IMR-90 (cell line): ENCODE measurements at regions not wholly inside any gene's neighbourhood (a gene's known extent, or its start where the extent isn't known, plus 50 kb on each side); places are given as distances from the start of the nearest gene placed in this dataset.

Source experiments
- ATAC-seq: fragments of 200-7000 bp; cut with Tn5 transposase; 2 replicates; pipeline ENCODE4 v1.9.1; 2020; ENCODE audit warnings: low read depth, mild to moderate bottlenecking, moderate library complexity
- BruUV-seq: library from RNA; stranded (reverse); fragments of 400-500 nt; replicated peaks from 2 replicates; lab custom pipeline; 2021; lab: Mats Ljungman, UMichigan
- CTCF ChIA-PET: fragments of 300-600 bp; formaldehyde crosslinking; extraction: SDS; loops from one replicate; lab custom pipeline; 2021; ENCODE audit warnings: antibody characterized with exemption; lab: Yijun Ruan, JAX
- POLR2A ChIA-PET: fragments of 300-600 bp; sonication (Branson Sonifier 250); formaldehyde crosslinking; loops from one replicate; lab custom pipeline; 2022; ENCODE audit warnings: antibody characterized with exemption; ENCODE audit not compliant: unreplicated experiment; lab: Charles Lee
- DNase-seq: peaks from one replicate; pipeline ENCODE4 v3.0.0; 2013
- H2AFZ ChIP-seq: replicated peaks from 2 replicates; pipeline ENCODE3; 2013; ENCODE audit warnings: low read length, mild to moderate bottlenecking; ENCODE audit not compliant: poor library complexity
- H2AK5ac ChIP-seq: 2 replicates; pipeline ENCODE4 v1.6.1; 2013; ENCODE audit warnings: low read depth, low read length, inconsistent platforms
- H2AK9ac ChIP-seq: replicated peaks from 2 replicates; pipeline ENCODE3; 2013; ENCODE audit warnings: mild to moderate bottlenecking, low read depth, low read length, moderate library complexity; ENCODE audit not compliant: poor library complexity
- H2BK120ac ChIP-seq: 2 replicates; pipeline ENCODE4 v1.6.1; 2013; ENCODE audit warnings: low read depth, low read length, inconsistent platforms
- H2BK15ac ChIP-seq: 3 replicates; pipeline ENCODE4 v1.6.1; 2013; ENCODE audit warnings: low read depth, low read length, inconsistent platforms
- H2BK20ac ChIP-seq: 2 replicates; pipeline ENCODE4 v1.6.1; 2013; ENCODE audit warnings: low read depth, mild to moderate bottlenecking, inconsistent platforms, low read length, moderate library complexity
- H2BK5ac ChIP-seq: 2 replicates; pipeline ENCODE4 v1.6.1; 2013; ENCODE audit warnings: mild to moderate bottlenecking, low read depth, low read length, inconsistent platforms; ENCODE audit not compliant: poor library complexity, severe bottlenecking
- H3K14ac ChIP-seq: replicated peaks from 2 replicates; pipeline ENCODE4 v1.6.1; 2013; ENCODE audit warnings: low read depth, low read length, inconsistent platforms
- H3K18ac ChIP-seq: 2 replicates; pipeline ENCODE4 v1.6.1; 2013; ENCODE audit warnings: low read depth, low read length, control low read depth
- H3K23ac ChIP-seq: 2 replicates; pipeline ENCODE4 v1.6.1; 2013; ENCODE audit warnings: low read depth, low read length, inconsistent platforms
- H3K27ac ChIP-seq: 2 replicates; pipeline ENCODE4 v1.5.1; 2013; ENCODE audit warnings: mild to moderate bottlenecking, control low read depth, low read length; ENCODE audit not compliant: insufficient read depth
- H3K27me3 ChIP-seq: 2 replicates; pipeline ENCODE4 v1.6.1; 2013; ENCODE audit warnings: low read length; ENCODE audit not compliant: control insufficient read depth, insufficient read depth
- H3K36me3 ChIP-seq: 2 replicates; pipeline ENCODE4 v1.6.1; 2013; ENCODE audit warnings: low read length, mixed read lengths; ENCODE audit not compliant: control insufficient read depth, insufficient read depth
- H3K4ac ChIP-seq: 2 replicates; pipeline ENCODE4 v1.6.1; 2013; ENCODE audit warnings: low read depth, low read length, inconsistent platforms
- H3K4me1 ChIP-seq: 2 replicates; pipeline ENCODE4 v1.6.1; 2013; ENCODE audit warnings: low read length, mixed read lengths; ENCODE audit not compliant: control insufficient read depth, insufficient read depth
- H3K4me2 ChIP-seq: 2 replicates; pipeline ENCODE4 v1.6.1; 2013; ENCODE audit warnings: low read depth, mild to moderate bottlenecking, control low read depth, low read length, moderate library complexity
- H3K4me3 ChIP-seq: 2 replicates; pipeline ENCODE4 v1.5.1; 2013; ENCODE audit warnings: low read depth, mild to moderate bottlenecking, control low read depth, low read length, moderate library complexity; ENCODE audit not compliant: insufficient read depth
- H3K56ac ChIP-seq: 2 replicates; pipeline ENCODE4 v1.6.1; 2013; ENCODE audit warnings: low read length, inconsistent platforms; ENCODE audit not compliant: insufficient read depth; ENCODE audit errors: extremely low read depth
- H3K79me1 ChIP-seq, 2 experiments: 2 replicates each; pipeline ENCODE4 v1.6.1; 2013; ENCODE audit warnings: low read length in 2 of 2, inconsistent platforms in 1 of 2, low read depth in 1 of 2
- H3K9ac ChIP-seq: 2 replicates; pipeline ENCODE4 v1.6.1; 2013; ENCODE audit warnings: low read depth, low read length, control low read depth
- H3K9me1 ChIP-seq: 2 replicates; pipeline ENCODE4 v1.6.1; 2013; ENCODE audit warnings: low read length, inconsistent platforms; ENCODE audit not compliant: insufficient read depth
- H3K9me3 ChIP-seq: 2 replicates; pipeline ENCODE4 v1.6.1; 2013; ENCODE audit warnings: low read length; ENCODE audit not compliant: control insufficient read depth, insufficient read depth
- H4K20me1 ChIP-seq: 2 replicates; pipeline ENCODE4 v1.6.1; 2013; ENCODE audit warnings: low read length, inconsistent platforms; ENCODE audit not compliant: insufficient read depth
- H4K5ac ChIP-seq: 2 replicates; pipeline ENCODE4 v1.6.1; 2013; ENCODE audit warnings: mild to moderate bottlenecking, low read depth, low read length, control low read depth
- H4K8ac ChIP-seq, 2 experiments: 2 replicates each; pipeline ENCODE4 v1.6.1; 2013; ENCODE audit warnings: low read depth in 2 of 2, low read length in 2 of 2, control low read depth in 1 of 2, inconsistent platforms in 1 of 2
- H4K91ac ChIP-seq: 2 replicates; pipeline ENCODE4 v1.6.1; 2013; ENCODE audit warnings: low read depth, low read length, inconsistent platforms; ENCODE audit not compliant: insufficient read depth
- POLR2A ChIP-seq: IDR thresholded peaks from 2 replicates; pipeline ENCODE4 v1.6.1; 2012; ENCODE audit warnings: mild to moderate bottlenecking, low read depth, low read length
- RFX5 ChIP-seq: IDR thresholded peaks from 2 replicates; pipeline ENCODE4 v1.8.0; 2012; ENCODE audit warnings: low read depth, mild to moderate bottlenecking, low read length, moderate library complexity
- WGBS, 2 experiments: methylation state at CpG; one replicate each; pipeline versions ENCODE4 v1.1.5 to v1.1.7; 2013; ENCODE audit warnings: missing lambda C conversion rate in 2 of 2; ENCODE audit not compliant: insufficient read length in 1 of 2; ENCODE audit errors: extremely low coverage in 2 of 2; 5-methylcytosine and 5-hydroxymethylcytosine counted together
- dilution Hi-C: fragments of 300-500 bp; cut with HindIII; formaldehyde crosslinking; loops from one replicate; pipeline ENCODE4 v1.14.3; 2018; ENCODE audit warnings: low sequenced_read_pairs; ENCODE audit not compliant: unreplicated experiment
- in situ Hi-C: fragments of 300-500 bp; cut with MboI; formaldehyde crosslinking; loops from 3 replicates; pipeline ENCODE4 v1.14.3; 2019; ENCODE audit warnings: low sequenced_read_pairs, inconsistent platforms, mixed read lengths
- intact Hi-C: fragments of 100-400 bp; cut with micrococcal nuclease; formaldehyde crosslinking; loops from 2 replicates; pipeline ENCODE4 v1.10.0; 2022

DNA sequence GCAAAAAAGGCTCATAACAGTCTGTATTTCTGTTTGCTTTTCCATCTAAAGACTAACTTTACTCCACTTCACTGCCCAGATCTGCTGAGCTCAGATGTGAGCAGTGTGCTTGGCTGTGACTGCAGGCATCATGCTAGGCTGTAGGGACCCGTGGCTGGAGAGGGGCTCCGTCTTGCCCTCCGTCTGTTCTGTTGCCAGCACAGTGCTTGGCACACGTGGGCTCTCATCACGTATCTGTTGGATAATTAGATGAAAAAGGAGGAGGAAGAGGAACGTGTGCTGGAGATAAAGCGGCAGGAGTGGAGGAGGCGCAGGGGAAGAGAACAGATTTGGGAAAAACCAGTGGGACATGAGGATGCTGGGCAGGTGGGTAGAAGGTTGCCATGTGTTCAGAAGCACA lies 57.6 kb upstream of the IER3 start:
- dilution Hi-C loops (no loop called here), intact Hi-C loops (no loop called here), in situ Hi-C loops (no loop called here)
- H3K27ac ChIP-seq, result no peak overlapping the region
- no peak overlapping the region for H3K23ac ChIP-seq
- H2AK5ac ChIP-seq, result no peak overlapping the region
- POLR2A ChIA-PET, result no interaction called here
- H3K4me2 ChIP-seq, result no peak overlapping the region
- H3K4ac ChIP-seq, result no peak overlapping the region
- no peaks in the 10 kb centered on the region for H3K36me3 ChIP-seq
- WGBS, 2 experiments, result 92% methylated on average over 2 of the region's 8 CpGs; no CpG with 5 or more reads in 1 of the 2 experiments
- H3K14ac ChIP-seq, result no peak overlapping the region
- no peaks in the 10 kb centered on the region for H4K20me1 ChIP-seq
- H3K9me1 ChIP-seq, result 0 out of 2 replicates have a peak, but pooled peaks cover 3% of the 10 kb centered on the region
- no peak overlapping the region for H4K8ac ChIP-seq
- no peak overlapping the region for H2BK20ac ChIP-seq
- no peak overlapping the region for H3K9ac ChIP-seq
- ATAC-seq (no peak), DNase-seq (no peak)
- no peaks in the 10 kb centered on the region for H3K27me3 ChIP-seq
- peak overlapping the region; percentile 14; the same call in 1 of the 2 replicates for H4K91ac ChIP-seq
- H2BK5ac ChIP-seq, result no peak overlapping the region
- H3K18ac ChIP-seq, result no peak overlapping the region; the same call in 1 of the 2 replicates
- peak overlapping the region; percentile 59; the same call in 1 of the 2 replicates for H4K5ac ChIP-seq
- BruUV-seq, result no TSS peak
- CTCF ChIA-PET, result no interaction called here
- H2AFZ ChIP-seq, result peak overlapping the region; percentile 52
- H2BK15ac ChIP-seq, result no peak overlapping the region
- no peak overlapping the region for H2BK120ac ChIP-seq
- H3K79me1 ChIP-seq, result no peaks in the 10 kb centered on the region
- no peak for TF ChIP-seq POLR2A
- no peak for TF ChIP-seq RFX5
- H2AK9ac ChIP-seq, result no peak overlapping the region
- H3K4me3 ChIP-seq, result no peak overlapping the region
- no peak overlapping the region for H3K56ac ChIP-seq
- H3K4me1 ChIP-seq, result peaks cover 6% of the 10 kb centered on the region
- H3K9me3 ChIP-seq, result no peaks in the 10 kb centered on the region
